GM04504 (cell line): ENCODE measurements at regions not wholly inside any gene's neighbourhood (a gene's known extent, or its start where the extent isn't known, plus 50 kb on each side); places are given as distances from the start of the nearest gene placed in this dataset.
A peak's percentile ranks its signal among the peaks of the same experiment; 100 is the strongest.

Source experiments
- DNase-seq: peaks from one replicate; pipeline ENCODE4 v3.0.0-alpha.2; 2012; ENCODE audit warnings: low read depth

GRCh38 chr21:29228306-29228705, 70.4 kb upstream of the BACH1 start:
- DNase-seq: no peak

- DNase-seq: no peak
Observed at GRCh38 chr21:29230551-29231261, 68.0 kb upstream of the BACH1 start.

GRCh38 chr21:29231756-29232529, 66.8 kb upstream of the BACH1 start:
- DNase-seq: no peak

- peak; percentile 63 for DNase-seq
Observed at GRCh38 chr21:29232530-29233255, 66.0 kb upstream of the BACH1 start.

DNA sequence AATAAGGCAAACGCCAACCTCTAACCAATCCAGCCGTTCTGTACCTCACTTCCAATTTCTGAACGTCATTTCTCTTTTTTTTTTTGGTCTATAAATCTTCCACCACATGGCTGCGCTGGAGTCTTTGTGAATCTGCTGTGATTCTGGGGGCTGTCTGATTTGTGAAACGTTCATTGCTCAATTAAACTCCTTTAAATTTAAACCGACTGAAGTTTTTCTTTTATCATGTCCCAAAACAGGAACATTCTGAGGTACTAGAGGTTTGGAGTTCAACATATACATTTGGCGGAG, 65.5 kb upstream of the BACH1 start:
- no peak for DNase-seq

DNA sequence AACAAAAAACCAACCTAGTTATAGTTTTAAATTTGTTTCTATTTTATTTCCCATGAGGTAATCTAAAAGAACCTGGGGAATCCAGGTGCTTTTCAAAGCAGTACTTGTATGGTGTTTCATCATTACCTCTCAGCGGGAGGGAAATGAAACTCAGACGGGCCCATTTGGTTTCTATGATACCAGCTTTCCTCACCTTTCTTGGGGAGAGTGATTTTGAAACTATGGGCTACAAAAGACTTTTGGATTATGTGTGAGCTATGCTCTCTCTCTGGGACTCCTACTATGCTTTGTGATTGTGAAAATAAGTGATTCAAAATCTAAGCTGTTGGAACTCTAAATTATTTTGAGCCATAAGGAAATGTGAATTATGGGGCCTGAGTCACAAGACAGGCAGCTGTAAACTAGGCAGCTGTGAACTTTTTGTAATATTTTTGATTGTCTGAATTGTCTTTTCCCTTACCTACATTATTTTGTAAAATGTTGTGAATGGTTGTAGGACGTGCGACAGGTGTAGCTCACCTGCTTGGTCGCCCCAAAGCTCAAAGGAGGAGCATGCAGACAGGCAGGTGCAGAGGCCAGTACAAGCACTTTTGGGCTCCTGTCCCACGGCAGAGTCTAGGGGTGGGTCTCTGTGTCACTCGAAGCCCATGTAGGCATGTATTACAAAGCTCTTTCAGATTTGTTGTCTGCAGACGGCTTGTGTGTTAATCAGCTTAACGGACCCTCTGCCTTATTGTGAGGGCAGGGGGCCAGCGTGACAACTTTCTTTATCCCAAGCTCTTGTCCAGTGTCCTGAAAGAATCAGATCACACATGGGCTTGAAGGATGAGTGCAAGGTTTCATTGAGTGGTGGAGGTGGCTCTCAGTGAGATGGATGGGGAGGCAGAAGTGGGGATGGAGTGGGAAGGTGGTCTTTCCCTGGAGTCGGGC, 64.8 kb upstream of the BACH1 start:
- no peak for DNase-seq

GRCh38 chr21:29235714-29236197, 63.0 kb upstream of the BACH1 start:
- no peak for DNase-seq

DNA sequence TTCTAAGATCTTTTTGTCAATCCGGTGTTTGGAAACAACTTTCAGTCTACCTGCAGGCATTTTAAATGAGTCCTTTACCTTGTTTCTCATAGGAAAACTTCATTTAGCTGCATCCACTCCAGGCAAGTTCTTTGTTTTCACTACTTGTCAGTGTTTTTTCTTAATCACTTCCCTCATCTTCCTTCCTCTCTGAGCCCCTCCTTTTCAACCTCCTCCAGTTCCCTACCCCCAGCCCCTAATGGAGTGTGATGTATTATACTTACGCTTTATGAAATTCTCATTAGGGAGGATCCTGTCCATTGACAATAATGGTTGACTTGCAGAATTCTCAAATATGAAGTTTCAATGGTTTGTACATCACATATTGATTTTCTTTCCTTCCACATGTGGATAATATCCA, 62.5 kb upstream of the BACH1 start:
- DNase-seq: no peak

DNA sequence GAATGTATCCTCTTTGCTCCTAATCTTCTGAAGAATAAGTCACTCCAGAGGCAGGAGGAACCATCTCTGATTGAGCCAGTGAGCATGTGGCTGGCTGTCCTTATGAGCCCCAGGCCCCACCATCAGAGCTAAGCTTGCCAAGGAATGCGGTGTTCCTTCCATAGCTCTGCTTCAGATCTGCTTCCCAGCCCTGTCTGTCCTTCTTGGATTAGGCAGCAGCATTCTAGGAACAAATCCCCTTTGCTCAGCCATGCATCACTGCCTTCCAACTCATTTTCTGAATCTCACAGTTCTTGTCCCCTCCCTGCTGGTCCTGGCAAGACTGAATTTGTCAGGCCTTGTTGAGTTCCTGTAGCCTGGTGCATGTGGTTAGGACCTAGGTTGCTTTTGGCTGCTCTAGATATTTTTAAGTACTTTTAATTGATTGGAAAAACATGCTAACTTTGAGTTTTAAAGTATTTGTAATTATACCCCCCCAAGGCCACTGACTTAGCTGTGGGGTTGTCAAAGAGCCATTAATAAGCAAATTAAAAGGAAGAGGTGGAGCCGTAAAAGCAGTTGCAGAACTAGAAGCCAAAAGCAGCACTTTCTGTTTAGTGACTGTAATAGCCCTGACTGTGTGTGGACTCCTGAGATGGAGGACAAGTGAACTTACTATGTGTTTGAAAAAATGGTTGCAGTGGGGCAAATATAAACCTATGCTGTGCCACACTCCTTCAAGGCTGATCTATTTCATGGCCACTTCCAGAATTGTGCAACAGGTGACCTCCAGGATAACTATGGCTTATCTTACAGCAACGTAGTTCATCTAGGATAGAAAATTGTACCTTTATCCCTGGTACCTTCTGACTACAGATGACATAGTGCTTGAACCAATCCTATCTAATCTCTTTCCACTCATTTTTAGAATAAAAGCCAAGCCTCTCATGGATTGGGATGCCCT, 61.3 kb upstream of the BACH1 start:
- no peak for DNase-seq

DNA sequence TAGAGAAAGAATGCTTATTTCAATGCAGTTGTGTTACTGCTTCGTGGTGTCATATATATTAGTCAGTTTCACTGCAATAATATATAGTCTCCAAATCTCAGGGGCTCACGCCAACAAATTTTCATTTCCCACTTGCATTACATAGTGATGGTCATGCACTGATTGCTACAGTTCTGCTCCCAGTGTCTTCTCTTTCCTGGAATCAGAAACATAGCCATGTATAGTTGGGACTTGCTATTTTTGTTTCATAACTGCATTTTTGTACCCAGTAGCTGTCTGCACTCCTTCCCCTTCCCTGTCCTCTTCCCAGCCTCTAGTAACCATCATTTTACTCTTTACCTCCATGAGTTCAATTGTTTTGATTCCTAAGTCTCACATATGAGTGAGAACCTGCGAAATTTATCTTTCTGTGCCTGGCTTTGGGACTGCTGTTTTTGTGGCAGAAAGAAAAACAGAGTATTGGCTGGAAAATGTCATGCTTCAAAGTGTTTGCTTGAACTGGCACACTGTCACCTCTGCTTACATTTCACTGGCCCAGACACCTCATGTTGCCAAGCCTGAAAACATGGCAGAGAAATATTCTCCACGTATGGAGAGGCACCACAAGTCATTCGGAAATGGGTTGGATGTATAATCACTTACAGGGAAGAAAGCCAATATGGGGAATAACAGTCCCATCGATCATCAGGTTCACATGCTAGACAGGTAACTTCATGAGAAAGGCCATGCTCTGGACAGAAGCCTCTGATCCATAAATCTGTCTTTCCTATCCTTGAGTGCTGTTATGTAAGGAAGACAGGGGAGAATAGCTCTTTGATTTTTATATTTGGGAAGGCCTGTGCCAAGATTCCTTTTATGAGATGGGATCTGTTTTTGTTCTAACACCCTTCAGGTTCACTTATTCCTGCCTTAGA, 60.4 kb upstream of the BACH1 start:
- DNase-seq: peak; percentile 17

DNA sequence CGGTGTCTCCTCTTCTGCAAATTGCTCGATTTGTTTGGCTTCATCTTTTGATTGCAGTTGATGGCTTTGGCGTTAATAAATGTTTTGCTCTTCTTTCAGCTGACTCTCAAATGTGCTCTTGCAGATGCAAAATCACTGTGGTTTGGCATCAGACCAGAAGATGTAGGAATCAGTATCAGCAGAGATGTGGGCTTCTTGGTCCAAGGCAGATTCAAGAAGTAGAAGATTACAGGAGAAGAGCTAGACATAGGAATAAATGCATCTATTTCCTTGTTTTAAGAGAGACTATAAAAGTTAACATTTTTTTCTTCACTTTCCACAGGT, 59.8 kb upstream of the BACH1 start:
- no peak for DNase-seq

DNA sequence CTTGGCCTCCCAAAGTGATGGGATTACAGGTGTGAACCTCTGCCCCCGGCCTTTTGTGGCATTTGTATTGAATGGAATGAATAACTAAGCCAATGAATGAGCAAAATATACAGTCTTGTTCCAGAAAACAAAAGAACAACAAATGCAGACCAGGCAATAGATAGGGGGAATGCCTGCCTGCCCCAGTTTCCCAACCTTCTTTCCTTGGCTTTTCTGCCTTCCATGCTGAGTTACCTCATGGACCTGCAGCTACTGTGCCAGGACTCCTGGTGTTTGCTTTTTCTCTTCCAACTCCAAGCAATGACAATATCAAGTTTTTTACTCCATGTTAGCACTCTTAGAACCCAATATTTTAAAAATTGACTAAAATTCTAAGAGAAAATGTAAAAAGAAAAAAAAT, 58.6 kb upstream of the BACH1 start:
- DNase-seq: no peak

- DNase-seq: no peak
Observed at GRCh38 chr21:29242201-29242600, 56.5 kb upstream of the BACH1 start.

GRCh38 chr21:29243188-29243587, 55.5 kb upstream of the BACH1 start:
- DNase-seq: no peak

- DNase-seq: no peak
Observed at GRCh38 chr21:29245104-29245643, 53.5 kb upstream of the BACH1 start.

GRCh38 chr21:29245863-29246262, 52.9 kb upstream of the BACH1 start:
- DNase-seq: no peak

DNA sequence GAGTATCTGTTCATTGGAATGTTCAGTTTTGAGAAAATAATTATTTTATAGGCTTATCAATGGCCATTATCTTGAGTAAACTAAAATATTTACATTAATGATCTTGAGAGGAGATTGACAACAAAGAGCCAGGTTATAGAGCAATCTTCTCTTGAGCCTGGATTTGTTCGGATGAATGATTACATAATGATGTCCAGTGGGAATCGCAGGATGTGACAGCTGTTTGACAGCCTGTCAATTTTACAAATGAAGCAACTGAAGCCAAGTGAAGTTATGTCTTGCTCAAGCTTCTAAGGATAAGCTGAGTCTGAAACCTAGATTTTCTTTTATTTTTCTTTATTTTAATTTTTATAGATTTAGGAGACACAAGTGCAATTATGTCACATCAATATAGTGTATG, 52.1 kb upstream of the BACH1 start:
- no peak for DNase-seq

GRCh38 chr21:29248124-29248523, 50.6 kb upstream of the BACH1 start:
- no peak for DNase-seq
